GM12892 (cell line): ENCODE measurements at regions not wholly inside any gene's neighbourhood (a gene's known extent, or its start where the extent isn't known, plus 50 kb on each side); places are given as distances from the start of the nearest gene placed in this dataset.

Experiments
- POLR2A ChIP-seq: IDR thresholded peaks from 2 replicates; pipeline ENCODE4 v1.6.1; 2011; ENCODE audit warnings: low read depth, low read length, control low read depth
- POLR2AphosphoS5 ChIP-seq: IDR thresholded peaks from 2 replicates; pipeline ENCODE4 v1.6.1; 2011; ENCODE audit warnings: low read depth, low read length, control low read depth
- TAF1 ChIP-seq: IDR thresholded peaks from 2 replicates; pipeline ENCODE4 v1.6.1; 2011; ENCODE audit warnings: low read depth, mild to moderate bottlenecking, control low read depth, low read length, borderline replicate concordance

GRCh38 chr4:79513576-79513975, 105.5 kb upstream of the GK2 start:
- TF ChIP-seq POLR2A, result no peak
- TF ChIP-seq TAF1, result no peak
- no peak for TF ChIP-seq POLR2AphosphoS5
